Effector memory CD8-positive, alpha-beta T cell (primary cell): ENCODE measurements at regions not wholly inside any gene's neighbourhood (a gene's known extent, or its start where the extent isn't known, plus 50 kb on each side); places are given as distances from the start of the nearest gene placed in this dataset.
"Not testable (repeated sequence)": the region's sequence is repeated elsewhere in the genome, so short reads cannot be mapped to it uniquely, and the experiment has no call there.

Experiments
- ATAC-seq: fragments of 150-1000 bp; cut with Tn5 transposase; replicated peaks from 2 replicates; pipeline ENCODE4 v1.10.0; 2021; ENCODE audit warnings: mild to moderate bottlenecking, moderate library complexity
- DNase-seq, 3 experiments: peaks; one replicate each; pipeline ENCODE4 v3.0.0; 2021
- H3K27ac Mint-ChIP-seq, 2 donors: one replicate each; pipeline ENCODE4 v1.8.0; 2022; ENCODE audit warnings: mild to moderate bottlenecking in 2 of 2, mixed read lengths in 2 of 2, moderate library complexity in 2 of 2
- H3K27me3 Mint-ChIP-seq, 2 donors: one replicate each; pipeline ENCODE4 v1.8.0; 2022; ENCODE audit warnings: mixed read lengths in 2 of 2
- H3K36me3 Mint-ChIP-seq: one replicate; pipeline ENCODE4 v1.8.0; 2022; ENCODE audit warnings: mild to moderate bottlenecking, moderate library complexity, mixed read lengths; ENCODE audit not compliant: insufficient read depth
- H3K4me1 Mint-ChIP-seq, 2 donors: one replicate each; pipeline ENCODE4 v1.8.0; 2022; ENCODE audit warnings: low read depth in 2 of 2, mixed read lengths in 2 of 2
- H3K4me3 Mint-ChIP-seq, 2 donors: one replicate each; pipeline ENCODE4 v1.8.0; 2022; ENCODE audit warnings: mild to moderate bottlenecking in 2 of 2, mixed read lengths in 2 of 2, moderate library complexity in 2 of 2
- H3K9me3 Mint-ChIP-seq, 2 donors: one replicate each; pipeline ENCODE4 v1.8.0; 2022; ENCODE audit warnings: mixed read lengths in 2 of 2

DNA sequence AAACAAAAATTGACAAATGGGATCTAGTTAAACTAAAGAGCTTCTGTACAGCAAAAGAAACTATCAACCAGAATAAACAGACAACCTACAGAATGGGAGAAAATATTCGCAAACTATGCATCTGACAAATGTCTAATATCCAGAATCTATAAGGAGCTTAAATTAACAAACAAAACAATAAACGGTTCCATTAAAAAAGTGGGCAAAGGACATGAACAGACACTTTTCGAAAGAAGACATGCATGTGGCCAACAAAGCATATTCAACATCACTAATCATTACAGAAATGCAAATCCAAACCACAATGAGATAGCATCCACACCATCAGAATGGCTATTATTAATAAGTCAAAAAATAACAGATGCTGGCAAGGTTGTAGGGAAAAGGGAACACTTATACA is 50.5 kb upstream of the MED13L start:
- H3K27ac Mint-ChIP-seq, DNase-seq, ATAC-seq, H3K27me3 Mint-ChIP-seq, H3K4me3 Mint-ChIP-seq, H3K36me3 Mint-ChIP-seq, H3K9me3 Mint-ChIP-seq: not testable (repeated sequence)
- H3K4me1 Mint-ChIP-seq = peaks cover 11 to 14% of the 10 kb centered on the region in 2 donors

DNA sequence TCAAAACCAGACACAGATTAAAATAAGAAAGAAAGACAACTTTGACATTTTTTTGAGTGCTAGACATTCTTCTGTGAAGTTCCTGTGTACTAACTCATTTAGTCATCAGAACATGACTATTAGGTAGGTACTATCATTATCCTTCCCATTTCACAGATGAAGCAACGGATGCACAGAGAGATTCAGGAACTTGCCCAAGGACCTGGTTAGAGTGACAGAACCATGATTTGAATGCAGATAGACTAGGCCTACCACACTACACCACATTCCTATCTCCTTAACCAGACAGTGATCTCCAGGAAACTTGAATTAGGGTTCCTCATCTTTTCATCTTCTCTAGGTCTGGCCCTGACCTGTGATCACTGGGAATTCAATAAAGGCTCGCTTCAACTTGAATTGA is 54.4 kb upstream of the MED13L start:
- Mint-ChIP-seq H3K27ac (no peak overlapping the region), H3K4me1 (no peaks in the 10 kb centered on the region)

GRCh38 chr12:116332705-116333380 is 55.4 kb upstream of the MED13L start:
- ATAC-seq (no peak), DNase-seq (no peak)
- H3K27me3 Mint-ChIP-seq = peaks cover 3 to 5% of the 10 kb centered on the region in 2 donors
- no peak overlapping the region for H3K27ac Mint-ChIP-seq
- no peak overlapping the region for H3K4me3 Mint-ChIP-seq
- H3K36me3 Mint-ChIP-seq = no peaks in the 10 kb centered on the region
- no peaks in the 10 kb centered on the region for H3K9me3 Mint-ChIP-seq
- H3K4me1 Mint-ChIP-seq = no peaks in the 10 kb centered on the region

More for the DNA sequence above, 54.4 kb upstream of the MED13L start:
- no peak for ATAC-seq
- DNase-seq = no peak
- Mint-ChIP-seq H3K4me3 (no peak overlapping the region), H3K9me3 (no peaks in the 10 kb centered on the region), H3K27me3 (peaks cover 0 to 5% of the 10 kb centered on the region in 2 donors), H3K36me3 (no peaks in the 10 kb centered on the region)

DNA sequence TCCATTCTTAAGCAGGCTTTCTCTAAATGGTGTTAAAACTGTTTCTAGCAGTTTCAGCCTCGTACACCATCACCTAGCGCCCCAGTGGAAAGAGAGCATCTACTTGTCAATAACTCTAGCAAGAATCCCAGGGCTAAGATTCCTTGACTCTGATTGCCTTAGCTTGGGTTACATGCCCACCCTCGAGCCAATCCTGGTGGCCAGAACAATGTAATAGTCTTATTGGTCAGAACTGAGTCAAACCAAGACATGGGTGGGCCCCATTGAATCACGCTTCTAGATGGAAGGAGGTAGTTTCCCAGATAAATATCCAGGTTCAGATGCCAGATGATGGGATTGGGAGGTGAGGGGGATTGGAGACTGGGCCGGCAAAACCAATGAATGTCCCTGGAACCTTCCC is 55.9 kb upstream of the MED13L start:
- no peak for DNase-seq
- Mint-ChIP-seq H3K9me3 (no peaks in the 10 kb centered on the region), H3K4me3 (no peak overlapping the region), H3K27ac (no peak overlapping the region), H3K27me3 (peaks cover 5 to 9% of the 10 kb centered on the region in 2 donors), H3K36me3 (no peaks in the 10 kb centered on the region), H3K4me1 (no peaks in the 10 kb centered on the region)
- ATAC-seq = no peak

DNA sequence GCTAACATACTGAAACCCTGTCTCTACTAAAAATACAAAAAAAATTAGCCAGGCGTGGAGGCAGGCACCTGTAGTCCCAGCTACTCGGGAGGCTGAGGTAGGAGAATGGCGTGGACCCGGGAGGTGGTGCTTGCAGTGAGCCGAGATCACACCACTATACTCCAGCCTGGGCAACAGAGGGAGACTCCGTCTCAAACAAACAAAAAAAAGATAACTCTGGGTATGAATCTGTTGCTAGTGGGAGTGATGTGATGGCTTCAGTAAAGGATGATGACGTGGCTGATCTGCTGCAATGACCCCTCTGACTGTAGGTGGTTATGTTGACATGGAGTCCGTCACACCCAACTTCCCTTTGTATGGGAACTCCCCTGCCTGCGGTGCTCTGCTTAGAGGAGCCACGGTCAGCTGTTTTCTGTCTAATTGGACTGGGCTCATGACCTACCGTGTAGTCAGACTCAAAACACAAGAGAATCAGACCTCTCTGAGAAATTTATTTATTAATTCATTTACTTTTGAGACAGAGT is 59.1 kb upstream of the MED13L start:
- peak; percentile 79 for ATAC-seq
- H3K4me1 Mint-ChIP-seq = no peaks in the 10 kb centered on the region
- peaks cover 5 to 10% of the 10 kb centered on the region in 2 donors for H3K27me3 Mint-ChIP-seq
- H3K4me3 Mint-ChIP-seq = no peak overlapping the region
- no peaks in the 10 kb centered on the region for H3K9me3 Mint-ChIP-seq
- no peak for DNase-seq
- no peak overlapping the region for H3K27ac Mint-ChIP-seq
- no peaks in the 10 kb centered on the region for H3K36me3 Mint-ChIP-seq

DNA sequence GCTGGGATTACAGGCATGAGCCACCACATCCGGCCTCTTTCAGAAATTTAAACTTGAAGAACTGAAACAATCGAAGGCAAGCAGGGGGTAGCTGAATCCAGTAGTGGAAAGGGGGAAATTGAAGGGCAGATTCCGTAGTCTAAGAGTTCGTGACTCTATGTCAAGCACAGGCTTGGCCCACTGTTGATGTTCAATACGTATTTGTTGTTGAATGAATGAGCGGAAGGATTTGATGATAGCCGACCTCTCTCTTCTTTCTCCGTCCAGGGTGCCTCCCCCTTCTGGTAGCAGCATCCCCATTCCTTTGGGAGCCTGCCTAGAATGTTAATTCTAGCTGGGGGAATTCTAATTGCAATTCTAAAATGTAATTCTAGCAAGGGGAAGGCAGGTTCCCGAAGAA is 59.8 kb upstream of the MED13L start:
- H3K36me3 Mint-ChIP-seq = no peaks in the 10 kb centered on the region
- no peak overlapping the region for H3K27ac Mint-ChIP-seq
- no peaks in the 10 kb centered on the region for H3K4me1 Mint-ChIP-seq
- ATAC-seq = no peak
- H3K4me3 Mint-ChIP-seq = no peak overlapping the region
- DNase-seq = no peak
- H3K27me3 Mint-ChIP-seq = peaks cover 5 to 10% of the 10 kb centered on the region in 2 donors
- H3K9me3 Mint-ChIP-seq = no peaks in the 10 kb centered on the region

DNA sequence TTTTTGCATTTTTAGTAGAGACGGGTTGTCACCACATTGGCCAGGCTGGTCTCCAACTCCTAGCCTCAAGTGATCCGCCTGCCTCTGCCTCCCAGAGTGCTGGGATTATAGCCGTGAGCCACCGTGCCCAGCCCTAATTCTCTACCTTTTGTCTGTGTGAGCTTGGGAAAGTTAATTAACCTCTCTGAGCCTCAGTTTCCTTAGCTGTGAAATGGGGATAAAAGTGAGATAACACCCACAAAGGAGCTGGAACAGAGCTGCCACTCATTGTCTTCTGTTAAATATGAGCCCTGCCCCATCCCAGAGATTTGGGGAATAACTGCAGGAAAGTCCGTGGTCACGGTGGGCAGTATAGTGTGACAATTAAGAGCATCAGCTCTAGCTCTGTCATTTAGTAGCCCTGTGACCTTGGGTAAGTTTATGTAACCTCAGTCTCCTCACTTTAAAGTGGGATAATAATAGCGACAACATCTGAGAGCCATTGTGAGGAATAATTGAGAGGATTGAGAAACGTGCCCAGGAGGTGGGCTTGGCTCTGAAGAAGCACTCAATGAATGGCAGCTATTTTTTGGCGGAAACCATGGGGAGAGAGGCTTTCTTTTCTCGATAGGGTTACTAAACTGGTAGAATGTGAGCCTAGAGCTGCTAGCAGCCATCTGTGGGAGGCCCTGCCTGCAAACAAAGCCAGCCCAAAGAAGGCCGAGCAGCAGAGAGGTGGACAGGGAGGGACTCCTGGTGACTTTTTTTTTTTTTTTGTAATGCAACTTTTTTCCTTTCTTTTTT is 60.8 kb upstream of the MED13L start:
- H3K27me3 Mint-ChIP-seq = peaks cover 5 to 10% of the 10 kb centered on the region in 2 donors
- no peaks in the 10 kb centered on the region for H3K36me3 Mint-ChIP-seq
- H3K27ac Mint-ChIP-seq = no peak overlapping the region
- H3K9me3 Mint-ChIP-seq = no peaks in the 10 kb centered on the region
- DNase-seq (no peak), ATAC-seq (no peak)
- no peak overlapping the region for H3K4me3 Mint-ChIP-seq
- no peaks in the 10 kb centered on the region for H3K4me1 Mint-ChIP-seq

- Mint-ChIP-seq H3K9me3 (no peaks in the 10 kb centered on the region), H3K4me3 (no peak overlapping the region), H3K36me3 (no peaks in the 10 kb centered on the region), H3K27ac (no peak overlapping the region), H3K4me1 (no peaks in the 10 kb centered on the region), H3K27me3 (peaks cover 5 to 10% of the 10 kb centered on the region in 2 donors)
- ATAC-seq (no peak), DNase-seq (no peak)
Measured at GRCh38 chr12:116339062-116339461, 61.6 kb upstream of the MED13L start.

DNA sequence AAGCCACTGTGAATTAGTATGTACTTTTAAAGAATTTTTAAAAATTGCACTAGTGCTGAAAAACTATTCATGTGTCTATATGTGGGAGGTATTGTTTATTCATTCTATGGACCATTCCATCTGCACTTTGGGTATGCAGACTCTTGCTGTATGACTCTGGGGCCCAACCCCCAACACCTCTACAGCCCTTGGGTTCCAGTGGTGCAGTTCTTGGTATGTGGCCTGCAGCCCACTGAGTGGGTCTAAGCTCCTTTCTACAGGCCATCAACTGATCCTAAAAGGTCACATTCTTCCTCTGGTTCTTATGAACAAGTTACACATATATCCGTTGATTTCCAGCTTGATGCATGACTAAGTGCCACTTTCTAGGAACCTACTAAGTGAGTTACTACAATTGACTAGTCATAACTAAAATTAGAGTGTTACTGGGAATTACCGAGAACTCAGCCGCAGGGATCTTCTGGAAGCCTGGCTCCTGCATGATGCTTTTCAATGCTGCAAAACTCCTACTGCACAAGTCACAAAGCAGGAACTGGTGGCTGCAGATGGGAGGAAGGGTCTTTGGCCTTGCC is 62.4 kb upstream of the MED13L start:
- Mint-ChIP-seq H3K9me3 (no peaks in the 10 kb centered on the region), H3K27ac (no peak overlapping the region), H3K36me3 (no peaks in the 10 kb centered on the region), H3K27me3 (peaks cover 5 to 10% of the 10 kb centered on the region in 2 donors), H3K4me3 (no peak overlapping the region), H3K4me1 (no peaks in the 10 kb centered on the region)
- ATAC-seq = no peak
- no peak for DNase-seq

- Mint-ChIP-seq H3K4me1 (no peaks in the 10 kb centered on the region), H3K9me3 (no peaks in the 10 kb centered on the region), H3K27me3 (peaks cover 7 to 12% of the 10 kb centered on the region in 2 donors), H3K4me3 (no peak overlapping the region), H3K27ac (no peak overlapping the region), H3K36me3 (no peaks in the 10 kb centered on the region)
- DNase-seq = no peak
- ATAC-seq = no peak
Measured at GRCh38 chr12:116343331-116343884, 65.9 kb upstream of the MED13L start.

GRCh38 chr12:116346222-116346621 is 68.7 kb upstream of the MED13L start:
- no peak overlapping the region for H3K4me3 Mint-ChIP-seq
- H3K27ac Mint-ChIP-seq = no peak overlapping the region
- ATAC-seq = no peak
- no peaks in the 10 kb centered on the region for H3K36me3 Mint-ChIP-seq
- no peaks in the 10 kb centered on the region for H3K4me1 Mint-ChIP-seq
- no peaks in the 10 kb centered on the region for H3K9me3 Mint-ChIP-seq
- no peak for DNase-seq
- H3K27me3 Mint-ChIP-seq = peaks cover 10 to 12% of the 10 kb centered on the region in 2 donors

DNA sequence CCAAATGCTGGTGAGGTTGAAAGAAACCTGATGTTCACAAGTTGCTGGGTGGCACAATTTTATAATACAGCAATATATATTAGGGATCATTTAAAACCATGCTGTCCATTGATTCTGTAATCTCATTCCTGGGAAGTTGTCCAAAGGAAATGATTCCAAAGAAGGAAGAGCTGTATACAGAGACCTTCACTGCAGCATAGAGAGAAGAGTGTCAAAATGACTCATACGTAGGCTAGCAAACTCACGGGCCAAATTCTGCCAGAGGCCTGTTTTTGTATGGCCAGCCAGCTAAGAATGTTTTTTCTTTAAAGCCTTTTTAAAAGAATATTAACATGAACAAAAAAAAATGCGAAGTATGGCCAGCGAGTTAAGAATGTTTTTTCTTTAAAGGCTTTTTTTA is 69.2 kb upstream of the MED13L start:
- Mint-ChIP-seq H3K9me3 (no peaks in the 10 kb centered on the region), H3K27me3 (peaks cover 10 to 12% of the 10 kb centered on the region in 2 donors), H3K36me3 (no peaks in the 10 kb centered on the region), H3K27ac (no peak overlapping the region), H3K4me1 (no peaks in the 10 kb centered on the region), H3K4me3 (no peak overlapping the region)
- no peak for DNase-seq
- no peak for ATAC-seq

DNA sequence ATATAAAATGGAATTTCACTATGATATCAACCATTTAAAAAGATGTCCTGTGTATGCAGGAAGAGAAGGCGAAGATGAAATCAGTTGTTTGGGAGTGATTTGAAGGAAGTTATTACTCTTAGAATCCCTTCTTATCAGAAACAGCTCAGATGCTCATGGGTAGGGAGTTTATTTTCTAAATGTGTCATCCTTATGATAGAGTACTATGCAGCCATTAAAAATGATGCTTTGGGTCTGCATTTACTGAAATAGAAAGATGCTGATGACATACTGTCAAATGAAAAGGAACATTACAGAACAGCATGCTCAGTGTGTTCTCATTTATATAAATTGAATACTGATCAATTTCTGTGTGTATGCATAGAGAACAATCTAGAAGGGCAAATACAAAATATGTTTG is 69.8 kb upstream of the MED13L start:
- Mint-ChIP-seq H3K4me3 (no peak overlapping the region), H3K36me3 (no peaks in the 10 kb centered on the region), H3K9me3 (no peaks in the 10 kb centered on the region), H3K27me3 (peaks cover 10 to 12% of the 10 kb centered on the region in 2 donors), H3K27ac (no peak overlapping the region), H3K4me1 (no peaks in the 10 kb centered on the region)
- ATAC-seq (no peak), DNase-seq (no peak)
